C1 segment of cervical spinal cord (tissue), 14 donors: ENCODE measurements at regions not wholly inside any gene's neighbourhood (a gene's known extent, or its start where the extent isn't known, plus 50 kb on each side); places are given as distances from the start of the nearest gene placed in this dataset.

Source experiments
- DNase-seq, 14 donors: peaks; one replicate each; lab custom pipeline; 2025; lab: John Stamatoyannopoulos, UW

DNA sequence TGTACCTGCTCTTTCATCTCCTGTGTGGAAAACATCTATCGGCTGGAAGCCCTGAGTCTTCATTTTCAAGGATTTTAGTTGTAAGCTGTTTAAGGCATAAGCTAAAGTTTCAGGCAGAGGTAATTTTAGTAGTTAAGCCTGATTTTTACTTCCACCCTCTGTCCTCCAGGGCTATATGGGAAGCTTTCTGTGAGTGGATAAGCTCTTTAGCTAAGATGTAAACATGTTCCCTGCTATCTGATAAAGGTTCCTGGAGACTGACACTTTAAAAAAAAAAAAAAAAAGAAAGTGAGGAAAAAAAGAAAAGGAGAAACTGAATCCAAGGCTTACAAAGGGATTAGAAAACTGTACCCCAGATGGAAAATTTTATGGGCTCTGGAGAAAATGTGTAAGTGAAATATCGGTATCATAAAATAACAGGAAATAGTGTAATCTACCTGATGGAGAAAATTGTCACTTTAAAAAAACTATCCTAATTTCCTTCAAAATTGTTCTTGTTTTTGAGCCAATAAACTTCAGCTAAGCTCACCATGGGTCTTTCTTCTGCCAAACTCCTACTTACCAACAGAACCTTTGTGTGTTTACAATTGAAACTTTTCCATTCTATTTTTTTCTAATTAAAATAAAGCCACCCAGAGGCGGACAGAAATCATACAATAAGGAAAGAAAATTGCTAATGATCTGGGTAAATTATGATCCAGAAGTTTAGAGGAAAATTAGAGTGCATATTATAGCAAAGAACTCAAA, 180.5 kb downstream of the TGFB2 start:
- DNase-seq: no peak

DNA sequence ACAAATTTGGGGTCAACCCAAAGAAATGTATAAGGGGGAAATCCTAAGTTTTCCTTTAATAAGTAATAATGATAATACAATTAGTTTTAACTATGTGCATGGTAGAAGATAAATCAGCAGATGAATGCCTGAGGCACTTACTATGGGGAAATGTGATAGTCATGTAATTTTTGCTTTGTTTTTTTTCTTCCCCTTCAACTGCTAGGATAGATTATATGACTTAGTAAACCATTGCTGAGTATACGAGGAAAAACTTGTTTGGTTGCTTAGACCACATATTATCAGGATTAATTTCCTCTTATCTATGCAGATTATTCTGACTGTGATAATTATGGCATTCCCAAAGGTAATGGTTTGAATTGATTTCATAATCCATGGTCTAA, 181.1 kb downstream of the TGFB2 start:
- DNase-seq: no peak

DNA sequence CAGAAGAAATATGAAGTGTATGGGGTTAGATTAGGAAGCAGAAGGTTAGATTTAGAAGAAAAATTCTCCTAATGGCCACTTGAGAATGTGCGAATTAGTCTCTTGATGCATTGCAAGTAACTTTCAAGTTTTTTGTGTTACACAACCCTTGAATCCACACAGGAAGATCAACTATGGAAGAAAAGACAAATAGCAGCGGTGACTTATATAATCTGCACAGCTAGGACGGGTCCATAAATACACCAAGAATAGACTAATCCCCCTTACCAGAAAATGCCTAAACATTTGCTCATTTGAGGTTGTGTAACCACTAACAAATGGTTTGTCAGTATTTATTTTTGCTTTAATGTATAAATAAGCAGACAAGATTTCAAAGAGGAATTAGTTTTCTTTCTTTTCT, 182.6 kb downstream of the TGFB2 start:
- DNase-seq: no peak

DNA sequence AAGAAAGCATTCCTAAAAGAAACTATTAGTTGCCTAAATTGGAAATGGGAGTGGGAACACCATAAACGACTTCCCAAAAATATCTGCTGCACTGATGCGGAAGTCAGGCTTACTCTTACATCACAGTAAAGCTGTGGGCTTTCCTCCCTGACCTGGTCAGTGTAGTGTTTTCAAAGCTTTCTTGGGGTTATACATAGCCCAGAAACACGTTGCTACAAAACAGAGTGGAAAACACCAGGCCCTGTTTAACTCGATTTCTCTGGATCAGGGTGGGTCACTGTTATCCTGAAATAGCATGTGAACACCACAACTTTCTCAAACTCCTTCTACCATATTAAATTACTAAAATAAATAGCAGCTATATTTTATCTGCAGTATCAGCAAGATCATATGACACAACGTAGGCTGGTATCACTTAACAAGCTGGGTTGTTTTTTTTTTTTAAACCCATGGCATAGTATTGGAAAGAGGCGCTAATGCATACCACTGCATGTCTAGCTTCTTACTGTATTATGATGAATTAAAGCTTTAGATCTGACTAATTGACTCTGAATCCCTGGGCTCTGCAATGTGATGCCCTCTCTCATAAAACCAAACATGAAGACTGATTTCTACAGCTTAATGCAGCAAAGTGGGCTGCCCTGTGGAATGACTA, 184.6 kb downstream of the TGFB2 start:
- no peak for DNase-seq

- no peak for DNase-seq
Measured at GRCh38 chr1:218531936-218532335, 186.8 kb downstream of the TGFB2 start.

- DNase-seq: no peak
Measured at GRCh38 chr1:218536296-218536986, 191.3 kb downstream of the TGFB2 start.

DNA sequence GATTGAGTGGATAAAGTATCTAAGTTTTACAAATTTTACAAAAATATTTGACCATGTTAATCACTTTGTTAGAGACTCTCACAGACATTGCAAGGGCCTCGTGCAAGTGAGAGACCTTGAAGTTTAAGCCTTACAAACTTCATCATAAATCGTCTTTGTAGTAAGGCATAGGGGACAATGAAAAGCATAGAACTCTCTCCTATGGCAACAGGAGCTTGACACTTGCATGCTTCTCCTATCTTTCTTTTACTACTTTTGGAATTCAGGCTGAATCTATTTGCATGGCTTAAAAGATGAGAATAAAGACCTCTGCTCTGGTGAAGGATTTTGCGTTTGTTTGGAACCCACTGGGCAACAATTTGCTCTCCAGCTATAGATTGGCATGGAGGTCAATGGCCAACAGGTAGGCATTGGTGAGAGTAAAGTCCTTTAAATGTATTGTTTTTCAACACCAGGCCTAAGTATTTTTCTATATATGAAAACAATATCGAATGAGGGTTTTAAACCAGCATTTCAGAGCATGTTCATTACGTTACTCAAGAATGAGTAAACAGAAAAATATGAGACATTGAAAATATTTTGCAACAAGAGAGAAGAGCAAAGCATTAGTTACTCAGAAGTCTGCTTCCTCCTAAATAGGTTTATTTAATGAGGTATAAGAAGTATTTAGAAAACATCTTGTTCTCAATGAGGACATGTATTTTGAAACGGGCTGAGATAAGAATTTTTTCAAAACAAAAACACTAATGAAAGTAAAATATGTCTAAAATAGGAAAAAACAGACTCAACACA, 192.2 kb downstream of the TGFB2 start:
- DNase-seq: no peak

DNA sequence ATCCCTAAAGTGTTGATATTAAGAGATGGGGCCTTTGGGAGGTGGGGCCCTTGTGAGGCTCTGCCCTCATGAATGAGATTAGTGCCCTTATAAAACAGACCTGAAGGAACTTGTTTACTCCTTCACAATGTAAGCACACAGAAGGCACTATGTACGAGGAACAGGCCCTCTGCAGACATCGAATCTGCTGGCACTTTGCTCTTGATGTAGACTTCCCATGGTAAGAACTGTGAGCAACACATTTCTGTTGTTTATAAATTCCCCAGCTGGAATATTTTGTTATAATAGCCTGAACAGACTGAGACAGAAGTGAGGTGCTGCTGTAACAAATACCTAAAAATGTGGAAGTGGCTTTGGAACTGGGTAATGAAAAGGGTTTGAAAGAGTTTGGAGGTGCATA, 193.2 kb downstream of the TGFB2 start:
- DNase-seq: no peak

GRCh38 chr1:218546314-218546713, 201.2 kb downstream of the TGFB2 start:
- no peak for DNase-seq

DNA sequence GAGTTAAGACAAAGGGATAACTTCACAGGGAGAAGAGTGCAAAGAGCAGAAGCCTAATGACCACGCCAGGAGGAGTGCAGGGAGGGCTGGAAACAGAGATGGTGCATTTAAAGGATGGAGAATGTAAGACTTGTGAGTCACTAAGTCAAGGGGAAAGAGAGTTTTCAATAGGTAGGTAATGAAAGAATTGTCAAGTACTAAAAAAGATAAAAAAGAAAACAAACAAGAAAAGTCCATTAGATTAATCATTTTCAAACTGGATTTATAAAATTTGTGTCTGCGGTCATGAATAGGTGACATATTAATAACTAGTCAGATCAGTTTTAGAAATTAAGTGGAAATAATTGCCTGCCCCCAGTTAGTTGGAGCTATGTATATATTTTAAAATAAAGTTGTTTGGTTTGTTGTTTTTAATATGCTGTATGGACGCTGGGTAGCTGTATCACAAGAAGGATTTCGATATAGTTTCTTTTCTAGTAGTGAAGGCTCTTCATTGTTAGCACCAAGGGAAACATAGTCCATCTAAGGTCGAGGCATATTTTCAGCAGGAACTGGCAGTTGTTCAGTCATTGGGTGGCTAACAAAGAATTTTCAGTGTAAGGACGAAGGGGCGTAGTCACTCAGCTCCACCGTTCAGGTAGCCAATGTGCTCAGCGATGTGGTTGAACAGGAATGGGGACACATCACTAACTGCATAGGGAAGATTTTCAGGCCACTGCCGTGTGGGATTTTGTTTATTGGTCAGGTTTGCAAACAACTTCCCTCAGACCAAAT, 203.0 kb downstream of the TGFB2 start:
- DNase-seq: no peak

GRCh38 chr1:218548764-218549163, 203.6 kb downstream of the TGFB2 start:
- no peak for DNase-seq

GRCh38 chr1:218553197-218553596, 208.1 kb downstream of the TGFB2 start:
- no peak for DNase-seq

- no peak for DNase-seq
Measured at GRCh38 chr1:218556016-218556415, 210.9 kb downstream of the TGFB2 start.

GRCh38 chr1:218557731-218558130, 212.6 kb downstream of the TGFB2 start:
- DNase-seq: peak in 6 of 14 donors; percentile 2 to 41 (median 4)

DNA sequence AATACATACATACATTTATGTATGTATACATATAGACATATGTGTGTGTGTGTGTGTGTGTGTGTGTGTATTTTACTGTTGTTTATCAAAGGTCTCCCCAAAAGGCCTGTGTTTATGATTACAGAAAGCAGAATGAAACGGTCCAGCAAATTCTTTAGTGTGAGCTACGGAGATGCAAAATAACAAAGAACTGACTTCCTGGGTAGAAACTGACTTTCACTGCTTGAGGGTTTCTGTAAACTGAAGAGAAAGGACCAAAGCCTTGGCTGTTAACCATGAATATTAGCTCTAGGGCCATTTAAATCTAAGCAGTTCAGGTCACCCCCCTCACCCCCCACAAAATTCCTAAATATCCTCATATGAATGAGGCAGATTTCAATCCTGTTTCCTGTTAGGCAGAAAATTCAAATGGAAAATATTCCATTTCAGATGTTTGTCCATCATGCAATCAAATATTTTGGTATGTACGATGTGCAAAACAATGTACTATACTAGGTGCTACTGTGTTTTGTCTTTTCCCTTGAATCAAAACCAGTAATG, 213.2 kb downstream of the TGFB2 start:
- no peak for DNase-seq

- no peak for DNase-seq
Measured at GRCh38 chr1:218565377-218565776, 220.2 kb downstream of the TGFB2 start.

- no peak for DNase-seq
Measured at GRCh38 chr1:218568962-218569550, 223.9 kb downstream of the TGFB2 start.

DNA sequence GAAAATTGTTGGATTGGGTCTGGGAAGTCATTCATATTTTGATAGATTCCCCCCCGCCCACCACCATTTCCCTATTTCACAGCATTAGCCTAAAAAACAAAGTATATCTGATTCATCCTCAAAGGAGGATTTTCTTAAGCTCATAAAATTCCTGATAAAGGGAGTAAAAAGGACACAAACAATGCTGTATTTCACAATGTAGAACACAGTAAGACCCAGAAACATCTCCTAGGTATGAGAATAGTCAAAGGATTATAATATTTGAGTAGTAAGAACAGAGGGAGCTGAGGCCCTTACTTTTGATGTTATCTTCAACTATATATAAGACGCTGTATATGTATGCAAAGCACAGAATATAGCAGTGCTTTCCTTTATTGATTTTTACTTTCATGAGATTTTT, 225.3 kb downstream of the TGFB2 start:
- DNase-seq: no peak

DNA sequence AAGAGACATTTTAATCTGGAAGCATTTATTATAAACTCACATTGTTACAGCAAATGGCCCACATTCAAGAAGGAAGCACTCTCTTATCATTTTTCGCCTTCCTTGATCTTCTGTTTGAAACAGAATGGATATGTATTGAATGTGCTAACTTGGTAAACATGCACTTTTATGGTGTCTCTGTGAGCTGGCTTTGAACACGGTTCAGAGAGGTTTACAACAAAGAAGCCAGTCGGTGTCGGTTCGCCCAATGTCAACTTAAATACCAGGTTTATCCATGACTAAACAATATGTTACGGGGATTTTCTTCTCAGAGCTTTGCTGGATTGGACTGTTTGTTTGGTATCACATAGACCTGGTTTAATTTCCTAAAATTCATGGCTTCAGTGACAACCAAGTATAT, 226.4 kb downstream of the TGFB2 start:
- DNase-seq: no peak

GRCh38 chr1:218572050-218572449, 226.9 kb downstream of the TGFB2 start:
- no peak for DNase-seq

DNA sequence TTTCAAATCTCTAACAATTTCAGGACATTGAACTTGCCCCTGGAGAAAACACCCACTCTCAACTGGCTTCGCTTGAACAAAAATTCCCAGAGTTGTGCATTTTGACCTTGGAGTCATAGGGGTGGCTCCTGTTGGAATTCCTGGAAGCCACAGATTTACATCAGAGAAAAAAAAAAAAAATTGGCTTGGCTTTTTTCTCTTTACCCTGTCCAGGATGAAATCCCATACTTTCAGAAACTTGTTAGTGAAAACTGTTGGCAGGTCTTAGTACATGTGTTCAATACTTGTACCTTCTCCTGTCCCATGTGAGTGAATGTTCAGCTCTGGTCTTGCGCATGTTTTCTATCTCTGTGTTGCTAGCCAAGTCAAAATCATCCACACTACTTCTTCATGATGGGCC, 228.8 kb downstream of the TGFB2 start:
- no peak for DNase-seq
